ENCODE measurements at regions not wholly inside any gene's neighbourhood (a gene's known extent, or its start where the extent isn't known, plus 50 kb on each side); places are given as distances from the start of the nearest gene placed in this dataset.

DNA sequence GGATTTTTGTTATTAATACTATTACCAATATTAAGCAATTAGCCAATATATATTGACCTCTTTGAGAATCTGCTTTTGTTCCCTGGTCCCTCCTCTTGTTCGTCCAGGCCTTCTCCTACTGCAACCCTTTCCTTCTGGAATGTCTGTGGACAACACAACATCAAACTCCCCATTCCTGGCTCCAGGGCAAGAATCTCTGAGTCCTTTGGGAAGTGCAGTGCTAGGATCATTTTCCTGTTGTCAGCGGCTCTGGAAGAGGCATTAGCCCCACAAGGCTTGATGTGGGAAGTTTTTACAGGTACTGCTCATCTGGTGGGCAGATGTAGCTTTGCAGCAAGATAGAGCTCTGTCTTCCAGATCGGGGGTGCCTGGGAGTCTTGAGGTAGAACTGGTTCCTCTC lies 74.3 kb downstream of the RPUSD4 start:
- TF ChIP-seq POLR2A (IDR thresholded peaks at IDR 0.05) (no peak), POLR2AphosphoS5 (IDR thresholded peaks at IDR 0.05) (no peak), EP300 (IDR thresholded peaks at IDR 0.05) (no peak)
- TF ChIP-seq, protein P1, sequence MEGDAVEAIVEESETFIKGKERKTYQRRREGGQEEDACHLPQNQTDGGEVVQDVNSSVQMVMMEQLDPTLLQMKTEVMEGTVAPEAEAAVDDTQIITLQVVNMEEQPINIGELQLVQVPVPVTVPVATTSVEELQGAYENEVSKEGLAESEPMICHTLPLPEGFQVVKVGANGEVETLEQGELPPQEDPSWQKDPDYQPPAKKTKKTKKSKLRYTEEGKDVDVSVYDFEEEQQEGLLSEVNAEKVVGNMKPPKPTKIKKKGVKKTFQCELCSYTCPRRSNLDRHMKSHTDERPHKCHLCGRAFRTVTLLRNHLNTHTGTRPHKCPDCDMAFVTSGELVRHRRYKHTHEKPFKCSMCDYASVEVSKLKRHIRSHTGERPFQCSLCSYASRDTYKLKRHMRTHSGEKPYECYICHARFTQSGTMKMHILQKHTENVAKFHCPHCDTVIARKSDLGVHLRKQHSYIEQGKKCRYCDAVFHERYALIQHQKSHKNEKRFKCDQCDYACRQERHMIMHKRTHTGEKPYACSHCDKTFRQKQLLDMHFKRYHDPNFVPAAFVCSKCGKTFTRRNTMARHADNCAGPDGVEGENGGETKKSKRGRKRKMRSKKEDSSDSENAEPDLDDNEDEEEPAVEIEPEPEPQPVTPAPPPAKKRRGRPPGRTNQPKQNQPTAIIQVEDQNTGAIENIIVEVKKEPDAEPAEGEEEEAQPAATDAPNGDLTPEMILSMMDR (IDR thresholded peaks at IDR 0.05): no peak
